ENCODE measurements at regions not wholly inside any gene's neighbourhood (a gene's known extent, or its start where the extent isn't known, plus 50 kb on each side); places are given as distances from the start of the nearest gene placed in this dataset.

DNA sequence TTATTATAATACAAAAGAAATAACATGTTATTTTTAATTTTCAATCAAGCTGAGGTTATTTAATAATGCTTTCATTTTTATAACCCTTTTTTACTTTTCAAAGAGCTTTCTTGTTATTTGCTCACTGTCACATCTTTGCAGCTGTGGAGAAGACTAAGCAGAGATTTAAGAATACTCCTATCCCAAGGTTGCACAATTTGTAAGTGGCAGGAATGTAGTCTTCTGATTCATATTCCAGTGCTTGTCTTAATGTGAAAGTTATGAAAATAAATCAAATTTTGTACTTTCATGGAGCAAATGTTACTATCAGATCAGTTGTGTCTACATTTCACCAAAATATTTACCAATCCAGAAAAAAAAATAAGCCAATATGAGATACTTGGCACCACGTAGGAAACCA lies 86.6 kb downstream of the DDIT4L start:
- TF ChIP-seq, protein P1, sequence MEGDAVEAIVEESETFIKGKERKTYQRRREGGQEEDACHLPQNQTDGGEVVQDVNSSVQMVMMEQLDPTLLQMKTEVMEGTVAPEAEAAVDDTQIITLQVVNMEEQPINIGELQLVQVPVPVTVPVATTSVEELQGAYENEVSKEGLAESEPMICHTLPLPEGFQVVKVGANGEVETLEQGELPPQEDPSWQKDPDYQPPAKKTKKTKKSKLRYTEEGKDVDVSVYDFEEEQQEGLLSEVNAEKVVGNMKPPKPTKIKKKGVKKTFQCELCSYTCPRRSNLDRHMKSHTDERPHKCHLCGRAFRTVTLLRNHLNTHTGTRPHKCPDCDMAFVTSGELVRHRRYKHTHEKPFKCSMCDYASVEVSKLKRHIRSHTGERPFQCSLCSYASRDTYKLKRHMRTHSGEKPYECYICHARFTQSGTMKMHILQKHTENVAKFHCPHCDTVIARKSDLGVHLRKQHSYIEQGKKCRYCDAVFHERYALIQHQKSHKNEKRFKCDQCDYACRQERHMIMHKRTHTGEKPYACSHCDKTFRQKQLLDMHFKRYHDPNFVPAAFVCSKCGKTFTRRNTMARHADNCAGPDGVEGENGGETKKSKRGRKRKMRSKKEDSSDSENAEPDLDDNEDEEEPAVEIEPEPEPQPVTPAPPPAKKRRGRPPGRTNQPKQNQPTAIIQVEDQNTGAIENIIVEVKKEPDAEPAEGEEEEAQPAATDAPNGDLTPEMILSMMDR (IDR thresholded peaks at IDR 0.05), result no peak
- no peak for TF ChIP-seq POLR2A (IDR thresholded peaks at IDR 0.05)

Data from body of pancreas (tissue), 4 donors.